GM18909 (cell line): ENCODE measurements at regions not wholly inside any gene's neighbourhood (a gene's known extent, or its start where the extent isn't known, plus 50 kb on each side); places are given as distances from the start of the nearest gene placed in this dataset.

Experiments used
- ATAC-seq: cut with Tn5 transposase; IDR thresholded peaks from one replicate; pipeline ENCODE4 v1.9.1; 2021; ENCODE audit warnings: mild to moderate bottlenecking; ENCODE audit not compliant: unreplicated experiment, poor library complexity

GRCh38 chr5:155872629-155873220, 454.2 kb upstream of the SGCD start:
- ATAC-seq = no peak

GRCh38 chr5:155878991-155879575, 447.9 kb upstream of the SGCD start:
- ATAC-seq = no peak

- ATAC-seq = no peak
Observed at GRCh38 chr5:155884041-155884440, 442.9 kb upstream of the SGCD start.

- no peak for ATAC-seq
Observed at GRCh38 chr5:155885199-155885598, 441.8 kb upstream of the SGCD start.

GRCh38 chr5:155886311-155887031, 440.5 kb upstream of the SGCD start:
- ATAC-seq = no peak

- ATAC-seq = no peak
Observed at GRCh38 chr5:155895484-155895883, 431.5 kb upstream of the SGCD start.

GRCh38 chr5:155897761-155898160, 429.2 kb upstream of the SGCD start:
- no peak for ATAC-seq

- no peak for ATAC-seq
Observed at GRCh38 chr5:155898284-155898683, 428.7 kb upstream of the SGCD start.

GRCh38 chr5:155903791-155904190, 423.2 kb upstream of the SGCD start:
- no peak for ATAC-seq

GRCh38 chr5:155905364-155905763, 421.6 kb upstream of the SGCD start:
- no peak for ATAC-seq

- ATAC-seq = no peak
Observed at GRCh38 chr5:155906046-155906445, 420.9 kb upstream of the SGCD start.

- ATAC-seq = no peak
Observed at GRCh38 chr5:155908543-155908942, 418.4 kb upstream of the SGCD start.

GRCh38 chr5:155912291-155912690, 414.7 kb upstream of the SGCD start:
- ATAC-seq = no peak

GRCh38 chr5:155914766-155915165, 412.2 kb upstream of the SGCD start:
- no peak for ATAC-seq

- ATAC-seq = no peak
Observed at GRCh38 chr5:155915601-155916000, 411.4 kb upstream of the SGCD start.

- ATAC-seq = no peak
Observed at GRCh38 chr5:155919126-155919525, 407.8 kb upstream of the SGCD start.

- ATAC-seq = no peak
Observed at GRCh38 chr5:155919725-155920124, 407.2 kb upstream of the SGCD start.

GRCh38 chr5:155921621-155922020, 405.3 kb upstream of the SGCD start:
- ATAC-seq = no peak

- no peak for ATAC-seq
Observed at GRCh38 chr5:155923784-155924183, 403.2 kb upstream of the SGCD start.

- no peak for ATAC-seq
Observed at GRCh38 chr5:155926031-155926430, 400.9 kb upstream of the SGCD start.

- ATAC-seq = no peak
Observed at GRCh38 chr5:155926766-155927165, 400.2 kb upstream of the SGCD start.

- ATAC-seq = no peak
Observed at GRCh38 chr5:155929112-155929511, 397.9 kb upstream of the SGCD start.
